GM12891 (cell line): ENCODE measurements at regions not wholly inside any gene's neighbourhood (a gene's known extent, or its start where the extent isn't known, plus 50 kb on each side); places are given as distances from the start of the nearest gene placed in this dataset.

Experiments used
- POLR2A ChIP-seq: IDR thresholded peaks from 2 replicates; pipeline ENCODE4 v1.6.1; 2011; ENCODE audit warnings: low read depth, low read length, control low read depth
- POLR2AphosphoS5 ChIP-seq: IDR thresholded peaks from 2 replicates; pipeline ENCODE4 v1.6.1; 2011; ENCODE audit warnings: low read depth, low read length, control low read depth
- SPI1 ChIP-seq: IDR thresholded peaks from 2 replicates; pipeline ENCODE4 v1.6.1; 2011; ENCODE audit warnings: low read depth, low read length, control low read depth
- TAF1 ChIP-seq: IDR thresholded peaks from 2 replicates; pipeline ENCODE4 v1.6.1; 2011; ENCODE audit warnings: low read depth, low read length, control low read depth

GRCh38 chr3:187799942-187800641, 54.8 kb upstream of the BCL6 start:
- TF ChIP-seq POLR2AphosphoS5 (no peak), POLR2A (no peak), TAF1 (no peak), SPI1 (no peak)
